ENCODE measurements at regions not wholly inside any gene's neighbourhood (a gene's known extent, or its start where the extent isn't known, plus 50 kb on each side); places are given as distances from the start of the nearest gene placed in this dataset.
A peak's percentile ranks its signal among the peaks of the same experiment; 100 is the strongest.

GRCh38 chr2:120552800-120553481 is 182.7 kb upstream of the GLI2 start:
- TF ChIP-seq CTCF (IDR thresholded peaks at IDR 0.05 in 2 of 3, conservative IDR thresholded peaks at IDR 0.05 in 1 of 3; ENCODE audit: insufficient read depth in 2 of 3, low read depth in 1 of 3, low read length in 3 of 3) (peak; percentile 72 to 84 (median 81)), CREB1 (IDR thresholded peaks at IDR 0.05) (no peak), CREB1 (CRISPR knock-in tag; IDR thresholded peaks at IDR 0.05) (0 out of 2 replicates have a peak, but pooled peaks have one; percentile 33), GATA2 (CRISPR knock-in tag; IDR thresholded peaks at IDR 0.05) (no peak), HMG20B (CRISPR knock-in tag; IDR thresholded peaks at IDR 0.05) (no peak), ZNF282 (CRISPR knock-in tag; IDR thresholded peaks at IDR 0.05) (no peak)
